ENCODE measurements at regions not wholly inside any gene's neighbourhood (a gene's known extent, or its start where the extent isn't known, plus 50 kb on each side); places are given as distances from the start of the nearest gene placed in this dataset.

DNA sequence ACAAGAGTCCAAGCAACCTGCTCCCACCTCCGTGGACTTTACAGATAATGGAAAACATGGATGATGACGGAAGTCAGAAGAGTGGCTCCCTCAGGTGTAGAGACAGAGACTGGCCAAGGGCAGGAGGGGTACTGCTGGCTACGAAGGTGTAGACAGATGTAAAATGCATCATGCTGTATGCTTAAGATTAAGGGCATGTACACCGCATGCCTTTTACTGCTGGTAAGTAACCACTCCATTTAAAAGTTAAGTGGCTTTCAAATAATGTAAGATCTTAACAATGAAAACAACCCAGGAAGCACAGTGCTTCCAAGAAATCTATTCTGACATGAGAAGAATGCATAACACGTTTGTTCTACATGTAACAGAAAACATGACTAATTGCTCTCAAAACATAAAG lies 76.9 kb upstream of the FAM9B start:
- Mint-ChIP-seq H3K27me3 (no peaks in the 10 kb centered on the region), H3K27ac (no peak overlapping the region), H3K4me1 (peaks cover 0 to 2% (median 0%) of the 10 kb centered on the region in 3 donors), H3K36me3 (no peaks in the 10 kb centered on the region), H3K4me3 (no peak overlapping the region), H3K9me3 (no peaks in the 10 kb centered on the region)
- DNase-seq (no peak), ATAC-seq (replicated peaks in 1 of 4) (no peak)
- ChIA-PET POLR2A (no interaction called here), CTCF (no interaction called here)
- H3K27ac ChIP-seq (ENCODE audit: low read length), result no peak overlapping the region
- WGBS (ENCODE audit: insufficient coverage), result no CpG with 5 or more reads among the region's 5 CpGs
- H3K27me3 ChIP-seq (replicated peaks in 1 of 2; ENCODE audit: control insufficient read depth in 2 of 2, extremely low read depth in 1 of 2, insufficient read depth in 2 of 2, low read length in 1 of 2), result no peaks in the 10 kb centered on the region
- H3K4me3 ChIP-seq (ENCODE audit: control insufficient read depth in 1 of 2, extremely low read depth in 1 of 2, low read length in 1 of 2), result no peak overlapping the region
- H3K4me1 ChIP-seq (ENCODE audit: control insufficient read depth in 1 of 2, extremely low read depth in 1 of 2, insufficient read depth in 2 of 2, low read length in 2 of 2), result no peaks in the 10 kb centered on the region
- H3K9me3 ChIP-seq, result no peaks in the 10 kb centered on the region
- H3K36me3 ChIP-seq (ENCODE audit: control insufficient read depth in 2 of 2, extremely low read depth in 1 of 2, insufficient read depth in 1 of 2, low read length in 1 of 2), result no peaks in the 10 kb centered on the region

GRCh38 chrX:9114245-9114644 lies 80.3 kb upstream of the FAM9B start:
- Histone ChIP-seq H3K36me3 (ENCODE audit: control insufficient read depth in 2 of 2, extremely low read depth in 1 of 2, insufficient read depth in 1 of 2, low read length in 1 of 2) (no peaks in the 10 kb centered on the region), H3K4me1 (ENCODE audit: control insufficient read depth in 1 of 2, extremely low read depth in 1 of 2, insufficient read depth in 2 of 2, low read length in 2 of 2) (no peaks in the 10 kb centered on the region), H3K4me3 (ENCODE audit: control insufficient read depth in 1 of 2, extremely low read depth in 1 of 2, low read length in 1 of 2) (no peak overlapping the region), H3K27me3 (replicated peaks in 1 of 2; ENCODE audit: control insufficient read depth in 2 of 2, extremely low read depth in 1 of 2, insufficient read depth in 2 of 2, low read length in 1 of 2) (no peaks in the 10 kb centered on the region), H3K9me3 (no peaks in the 10 kb centered on the region), H3K27ac (ENCODE audit: low read length) (no peak overlapping the region)
- Mint-ChIP-seq H3K36me3 (no peaks in the 10 kb centered on the region), H3K27me3 (no peaks in the 10 kb centered on the region), H3K4me1 (peaks cover 0 to 2% (median 0%) of the 10 kb centered on the region in 3 donors), H3K9me3 (no peaks in the 10 kb centered on the region), H3K4me3 (no peak overlapping the region), H3K27ac (no peak overlapping the region)
- CTCF ChIA-PET, result no interaction called here
- ATAC-seq (replicated peaks in 1 of 4), result no peak
- POLR2A ChIA-PET, result no interaction called here
- DNase-seq, result no peak
- WGBS (ENCODE audit: insufficient coverage), result no CpG with 5 or more reads among the region's 2 CpGs

DNA sequence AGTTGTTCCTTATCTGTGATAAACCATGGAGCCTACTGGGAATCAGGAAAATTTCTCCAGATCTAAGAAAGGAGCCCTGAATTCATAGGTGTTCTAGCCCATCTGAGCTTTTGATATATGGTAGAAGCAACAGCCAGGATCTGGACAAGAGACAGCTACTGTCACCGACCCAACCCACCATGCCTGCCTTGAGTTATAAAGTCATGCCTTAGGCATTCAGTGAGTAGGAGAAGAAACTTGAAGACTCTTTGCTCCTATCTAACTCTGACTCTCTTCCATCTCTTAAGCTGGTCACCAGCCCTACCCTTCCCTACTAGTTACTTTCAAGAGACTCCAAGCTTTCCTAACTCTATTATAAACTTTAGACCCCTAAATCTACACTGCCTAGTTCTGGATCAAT lies 83.9 kb upstream of the FAM9B start:
- Histone ChIP-seq H3K36me3 (ENCODE audit: control insufficient read depth in 2 of 2, extremely low read depth in 1 of 2, insufficient read depth in 1 of 2, low read length in 1 of 2) (no peaks in the 10 kb centered on the region), H3K27ac (ENCODE audit: low read length) (no peak overlapping the region), H3K4me3 (ENCODE audit: control insufficient read depth in 1 of 2, extremely low read depth in 1 of 2, low read length in 1 of 2) (no peak overlapping the region), H3K27me3 (replicated peaks in 1 of 2; ENCODE audit: control insufficient read depth in 2 of 2, extremely low read depth in 1 of 2, insufficient read depth in 2 of 2, low read length in 1 of 2) (no peaks in the 10 kb centered on the region), H3K4me1 (ENCODE audit: control insufficient read depth in 1 of 2, extremely low read depth in 1 of 2, insufficient read depth in 2 of 2, low read length in 2 of 2) (no peaks in the 10 kb centered on the region), H3K9me3 (no peaks in the 10 kb centered on the region)
- DNase-seq, result no peak
- Mint-ChIP-seq H3K4me3 (no peak overlapping the region), H3K27ac (no peak overlapping the region), H3K27me3 (peaks cover 0 to 6% of the 10 kb centered on the region in 2 donors), H3K9me3 (peaks cover 0 to 6% (median 2%) of the 10 kb centered on the region in 3 donors), H3K4me1 (peaks cover 0 to 2% (median 0%) of the 10 kb centered on the region in 3 donors), H3K36me3 (no peaks in the 10 kb centered on the region)
- no CpG with 5 or more reads among the region's 1 CpG for WGBS (ENCODE audit: insufficient coverage)
- CTCF ChIA-PET, result interaction anchor here in 1 of 2 donors (0.8 kb wide), 1 partner anchor 443 kb away, joined by 4 read pairs; no protein-coding TSS in a partner anchor
- POLR2A ChIA-PET, result no interaction called here
- ATAC-seq (replicated peaks in 1 of 4), result no peak

DNA sequence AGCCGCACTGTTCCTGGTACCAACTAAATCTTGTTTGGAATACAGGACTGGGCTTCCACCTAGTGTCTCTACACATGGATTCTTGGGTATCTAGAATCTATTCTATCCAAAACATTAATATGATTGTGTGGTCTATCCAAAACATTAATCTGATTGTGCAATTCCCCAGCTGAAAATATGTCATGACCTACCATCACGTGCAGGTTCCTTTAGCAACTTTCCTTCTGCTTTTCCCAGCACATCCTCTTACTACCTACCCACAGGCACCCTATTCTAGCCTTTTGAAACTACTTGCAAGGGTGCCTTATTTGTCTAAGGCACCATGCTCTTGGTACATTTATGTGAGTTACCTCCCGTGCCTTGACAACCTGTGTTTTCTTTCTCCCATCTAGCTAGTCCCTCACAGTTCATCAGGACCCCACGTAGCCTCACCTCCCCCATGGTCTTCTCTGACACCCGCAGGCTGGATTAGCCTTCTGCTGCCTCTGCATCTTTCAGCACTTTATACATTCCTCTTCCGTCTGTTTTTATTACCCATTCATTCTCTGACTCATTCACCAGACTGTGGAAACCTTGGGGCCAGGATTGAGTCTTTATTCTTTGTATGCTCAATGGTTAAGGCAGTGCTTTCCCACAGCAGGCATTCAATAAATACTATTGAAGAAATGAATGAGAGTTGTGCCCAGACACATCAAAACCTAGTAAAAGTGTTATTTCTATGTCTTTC lies 88.8 kb upstream of the FAM9B start:
- Mint-ChIP-seq H3K4me3 (no peak overlapping the region), H3K36me3 (no peaks in the 10 kb centered on the region), H3K9me3 (peaks cover 0 to 8% (median 2%) of the 10 kb centered on the region in 3 donors), H3K4me1 (no peaks in the 10 kb centered on the region), H3K27me3 (peaks cover 0 to 6% of the 10 kb centered on the region in 2 donors), H3K27ac (no peak overlapping the region)
- Histone ChIP-seq H3K36me3 (ENCODE audit: control insufficient read depth in 2 of 2, extremely low read depth in 1 of 2, insufficient read depth in 1 of 2, low read length in 1 of 2) (no peaks in the 10 kb centered on the region), H3K4me1 (ENCODE audit: control insufficient read depth in 1 of 2, extremely low read depth in 1 of 2, insufficient read depth in 2 of 2, low read length in 2 of 2) (no peaks in the 10 kb centered on the region), H3K4me3 (ENCODE audit: control insufficient read depth in 1 of 2, extremely low read depth in 1 of 2, low read length in 1 of 2) (no peak overlapping the region), H3K27me3 (replicated peaks in 1 of 2; ENCODE audit: control insufficient read depth in 2 of 2, extremely low read depth in 1 of 2, insufficient read depth in 2 of 2, low read length in 1 of 2) (no peaks in the 10 kb centered on the region), H3K27ac (ENCODE audit: low read length) (no peak overlapping the region), H3K9me3 (no peaks in the 10 kb centered on the region)
- DNase-seq, result no peak
- ChIA-PET POLR2A (no interaction called here), CTCF (interaction anchor here in 1 of 2 donors (0.5 kb wide), 1 partner anchor 221 kb away, joined by 3 read pairs; no protein-coding TSS in a partner anchor)
- no peak for ATAC-seq (replicated peaks in 1 of 4)
- 86% methylated on average over 4 of the region's 6 CpGs for WGBS (ENCODE audit: insufficient coverage)

DNA sequence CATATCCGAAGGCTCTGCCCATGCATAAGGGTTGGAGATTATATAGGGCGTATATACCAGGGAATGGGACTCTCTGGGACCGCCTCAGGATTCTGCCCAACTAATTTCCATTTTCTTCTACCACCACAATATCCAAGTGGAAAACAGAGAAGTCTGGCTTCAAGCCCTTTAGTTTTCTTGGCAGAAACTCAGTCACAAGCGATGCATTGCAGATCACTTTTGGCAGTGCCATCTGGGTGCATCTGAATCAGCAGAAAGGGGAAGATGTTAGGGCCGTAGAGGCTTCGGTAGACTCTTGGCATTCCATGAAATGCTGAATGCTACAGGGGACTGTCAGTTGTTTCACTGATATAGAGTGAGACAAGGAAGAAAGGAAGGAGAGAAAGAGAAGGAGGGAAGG lies 94.1 kb upstream of the FAM9B start:
- Mint-ChIP-seq H3K27me3 (no peaks in the 10 kb centered on the region), H3K4me3 (no peak overlapping the region), H3K27ac (no peak overlapping the region), H3K36me3 (peaks cover 3% of the 10 kb centered on the region), H3K4me1 (peaks cover 0 to 5% (median 0%) of the 10 kb centered on the region in 3 donors), H3K9me3 (peaks cover 4 to 5% (median 5%) of the 10 kb centered on the region in 3 donors)
- DNase-seq, result no peak
- Histone ChIP-seq H3K27ac (ENCODE audit: low read length) (no peak overlapping the region), H3K4me3 (ENCODE audit: control insufficient read depth in 1 of 2, extremely low read depth in 1 of 2, low read length in 1 of 2) (no peak overlapping the region), H3K4me1 (ENCODE audit: control insufficient read depth in 1 of 2, extremely low read depth in 1 of 2, insufficient read depth in 2 of 2, low read length in 2 of 2) (no peaks in the 10 kb centered on the region), H3K36me3 (ENCODE audit: control insufficient read depth in 2 of 2, extremely low read depth in 1 of 2, insufficient read depth in 1 of 2, low read length in 1 of 2) (no peaks in the 10 kb centered on the region), H3K27me3 (replicated peaks in 1 of 2; ENCODE audit: control insufficient read depth in 2 of 2, extremely low read depth in 1 of 2, insufficient read depth in 2 of 2, low read length in 1 of 2) (no peaks in the 10 kb centered on the region), H3K9me3 (no peaks in the 10 kb centered on the region)
- CTCF ChIA-PET, result no interaction called here
- WGBS (ENCODE audit: insufficient coverage), result no CpG with 5 or more reads among the region's 6 CpGs
- POLR2A ChIA-PET, result no interaction called here
- no peak for ATAC-seq (replicated peaks in 1 of 4)

DNA sequence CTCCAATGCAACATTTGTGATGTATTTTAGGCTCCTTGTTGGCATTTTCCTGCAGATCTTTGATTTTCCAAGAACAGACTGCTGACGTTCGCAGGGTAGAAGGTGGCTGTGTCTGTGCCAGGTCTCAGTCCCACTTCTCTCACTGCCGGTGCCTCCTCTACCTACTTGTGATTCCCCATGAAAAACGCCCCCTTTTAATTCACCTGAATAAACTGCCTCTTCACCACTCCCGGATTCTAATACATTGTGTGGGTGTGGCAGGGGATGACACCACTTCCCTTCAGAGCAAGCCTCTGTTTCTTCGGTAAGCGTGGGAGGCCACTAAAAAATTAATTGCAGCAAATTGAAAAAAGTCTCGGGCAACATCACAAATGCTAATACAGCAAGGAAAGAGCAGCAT lies 96.1 kb upstream of the FAM9B start:
- H3K4me1 ChIP-seq (ENCODE audit: control insufficient read depth in 1 of 2, extremely low read depth in 1 of 2, insufficient read depth in 2 of 2, low read length in 2 of 2), result no peaks in the 10 kb centered on the region
- Mint-ChIP-seq H3K27ac (no peak overlapping the region), H3K36me3 (peaks cover 3% of the 10 kb centered on the region), H3K4me1 (peaks cover 0 to 5% (median 0%) of the 10 kb centered on the region in 3 donors), H3K9me3 (peaks cover 4 to 5% (median 4%) of the 10 kb centered on the region in 3 donors), H3K4me3 (no peak overlapping the region), H3K27me3 (no peaks in the 10 kb centered on the region)
- no peak for DNase-seq
- H3K27ac ChIP-seq (ENCODE audit: low read length), result no peak overlapping the region
- no peaks in the 10 kb centered on the region for H3K27me3 ChIP-seq (replicated peaks in 1 of 2; ENCODE audit: control insufficient read depth in 2 of 2, extremely low read depth in 1 of 2, insufficient read depth in 2 of 2, low read length in 1 of 2)
- H3K9me3 ChIP-seq, result no peaks in the 10 kb centered on the region
- no CpG with 5 or more reads among the region's 8 CpGs for WGBS (ENCODE audit: insufficient coverage)
- ChIA-PET POLR2A (no interaction called here), CTCF (no interaction called here)
- H3K36me3 ChIP-seq (ENCODE audit: control insufficient read depth in 2 of 2, extremely low read depth in 1 of 2, insufficient read depth in 1 of 2, low read length in 1 of 2), result no peaks in the 10 kb centered on the region
- no peak overlapping the region for H3K4me3 ChIP-seq (ENCODE audit: control insufficient read depth in 1 of 2, extremely low read depth in 1 of 2, low read length in 1 of 2)
- no peak for ATAC-seq (replicated peaks in 1 of 4)
